RWPE2 (cell line): ENCODE measurements at regions not wholly inside any gene's neighbourhood (a gene's known extent, or its start where the extent isn't known, plus 50 kb on each side); places are given as distances from the start of the nearest gene placed in this dataset.

Experiments used
- ATAC-seq: fragments of 200-7000 bp; cut with Tn5 transposase; 3 replicates; pipeline ENCODE4 v1.9.1; 2021; ENCODE audit warnings: low read depth
- DNase-seq: peaks from one replicate; pipeline ENCODE4 v3.0.0-alpha.2; 2020; ENCODE audit warnings: low spot score
- H3K27ac ChIP-seq: fragments of 450-650 bp; 2 replicates; pipeline ENCODE4 v1.5.1; 2017; ENCODE audit warnings: mild to moderate bottlenecking; ENCODE audit not compliant: poor library complexity, severe bottlenecking
- H3K27me3 ChIP-seq: fragments of 250-450 bp; sonication (Bioruptor Pico); 2 replicates; pipeline ENCODE4 v1.5.1; 2021; ENCODE audit warnings: mild to moderate bottlenecking, moderate library complexity; ENCODE audit not compliant: insufficient read depth, poor library complexity, severe bottlenecking
- H3K36me3 ChIP-seq: fragments of 250-450 bp; sonication (Bioruptor Pico); 2 replicates; pipeline ENCODE4 v1.5.1; 2020; ENCODE audit warnings: low read depth, mild to moderate bottlenecking, moderate library complexity
- H3K4me1 ChIP-seq: fragments of 250-450 bp; sonication (Bioruptor Pico); 2 replicates; pipeline ENCODE4 v1.5.1; 2021; ENCODE audit warnings: mild to moderate bottlenecking, moderate library complexity; ENCODE audit not compliant: insufficient read depth, poor library complexity, severe bottlenecking
- H3K4me3 ChIP-seq: fragments of 250-450 bp; sonication (Bioruptor Pico); 2 replicates; pipeline ENCODE4 v1.5.1; 2021; ENCODE audit warnings: mild to moderate bottlenecking, moderate library complexity; ENCODE audit not compliant: severe bottlenecking
- H3K9me3 ChIP-seq: fragments of 250-450 bp; sonication (Bioruptor Pico); 2 replicates; pipeline ENCODE4 v1.5.1; 2021; ENCODE audit warnings: mild to moderate bottlenecking, moderate library complexity; ENCODE audit not compliant: severe bottlenecking
- TF ChIP-seq, protein P1 (sequence below): fragments of 450-650 bp; IDR thresholded peaks from one replicate; pipeline ENCODE4 v1.5.1; 2017; ENCODE audit warnings: mild to moderate bottlenecking, moderate library complexity; ENCODE audit not compliant: poor library complexity, severe bottlenecking

DNA sequence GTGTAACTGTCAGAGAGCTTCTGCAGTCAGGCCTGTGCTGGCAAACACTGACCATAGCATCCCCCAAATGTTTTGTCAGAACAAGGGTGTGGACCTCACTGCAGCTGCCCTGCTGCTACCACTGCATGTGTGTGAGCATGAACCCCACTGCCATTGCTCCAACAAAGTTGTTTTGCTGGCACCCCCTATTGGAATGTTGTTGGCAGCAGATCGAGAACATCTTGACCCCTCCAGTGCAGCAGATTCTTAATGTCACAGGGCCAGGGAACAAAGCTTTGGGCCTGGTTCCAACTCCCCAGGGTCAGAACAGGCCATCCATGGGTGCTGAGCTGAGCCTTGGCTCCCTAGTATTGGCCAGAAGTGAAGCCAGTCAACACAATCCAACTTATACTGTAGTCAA is 1537.4 kb downstream of the NCAM2 start:
- Histone ChIP-seq H3K27me3 (no peaks in the 10 kb centered on the region), H3K9me3 (no peaks in the 10 kb centered on the region), H3K4me1 (no peaks in the 10 kb centered on the region), H3K36me3 (no peaks in the 10 kb centered on the region), H3K4me3 (no peak overlapping the region), H3K27ac (no peak overlapping the region)
- ATAC-seq = no peak
- no peak for DNase-seq
- TF ChIP-seq, protein P1, sequence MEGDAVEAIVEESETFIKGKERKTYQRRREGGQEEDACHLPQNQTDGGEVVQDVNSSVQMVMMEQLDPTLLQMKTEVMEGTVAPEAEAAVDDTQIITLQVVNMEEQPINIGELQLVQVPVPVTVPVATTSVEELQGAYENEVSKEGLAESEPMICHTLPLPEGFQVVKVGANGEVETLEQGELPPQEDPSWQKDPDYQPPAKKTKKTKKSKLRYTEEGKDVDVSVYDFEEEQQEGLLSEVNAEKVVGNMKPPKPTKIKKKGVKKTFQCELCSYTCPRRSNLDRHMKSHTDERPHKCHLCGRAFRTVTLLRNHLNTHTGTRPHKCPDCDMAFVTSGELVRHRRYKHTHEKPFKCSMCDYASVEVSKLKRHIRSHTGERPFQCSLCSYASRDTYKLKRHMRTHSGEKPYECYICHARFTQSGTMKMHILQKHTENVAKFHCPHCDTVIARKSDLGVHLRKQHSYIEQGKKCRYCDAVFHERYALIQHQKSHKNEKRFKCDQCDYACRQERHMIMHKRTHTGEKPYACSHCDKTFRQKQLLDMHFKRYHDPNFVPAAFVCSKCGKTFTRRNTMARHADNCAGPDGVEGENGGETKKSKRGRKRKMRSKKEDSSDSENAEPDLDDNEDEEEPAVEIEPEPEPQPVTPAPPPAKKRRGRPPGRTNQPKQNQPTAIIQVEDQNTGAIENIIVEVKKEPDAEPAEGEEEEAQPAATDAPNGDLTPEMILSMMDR = no peak

DNA sequence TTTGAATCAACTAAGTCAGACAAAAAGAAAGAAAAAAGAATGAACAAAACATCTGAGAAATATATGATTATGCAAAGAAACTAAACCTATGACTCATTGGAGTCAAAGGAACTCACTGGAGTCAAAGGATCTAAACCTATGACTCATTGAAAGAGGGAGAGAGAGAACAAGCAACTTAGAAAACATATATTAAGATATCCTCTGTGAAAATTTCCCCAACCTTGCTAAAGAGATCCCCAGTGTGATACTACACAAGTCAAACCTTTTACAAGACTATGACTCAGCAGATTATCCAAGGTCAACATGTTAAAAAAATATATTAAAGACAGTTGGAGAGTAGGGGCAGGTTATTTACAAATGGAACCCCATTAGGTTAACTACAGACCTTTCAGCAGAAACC is 1538.3 kb downstream of the NCAM2 start:
- Histone ChIP-seq H3K36me3 (no peaks in the 10 kb centered on the region), H3K4me3 (no peak overlapping the region), H3K4me1 (no peaks in the 10 kb centered on the region), H3K9me3 (no peaks in the 10 kb centered on the region), H3K27ac (no peak overlapping the region), H3K27me3 (no peaks in the 10 kb centered on the region)
- no peak for DNase-seq
- peak; percentile 49; the same call in 1 of the 3 replicates for ATAC-seq
- TF ChIP-seq, protein P1 = no peak

DNA sequence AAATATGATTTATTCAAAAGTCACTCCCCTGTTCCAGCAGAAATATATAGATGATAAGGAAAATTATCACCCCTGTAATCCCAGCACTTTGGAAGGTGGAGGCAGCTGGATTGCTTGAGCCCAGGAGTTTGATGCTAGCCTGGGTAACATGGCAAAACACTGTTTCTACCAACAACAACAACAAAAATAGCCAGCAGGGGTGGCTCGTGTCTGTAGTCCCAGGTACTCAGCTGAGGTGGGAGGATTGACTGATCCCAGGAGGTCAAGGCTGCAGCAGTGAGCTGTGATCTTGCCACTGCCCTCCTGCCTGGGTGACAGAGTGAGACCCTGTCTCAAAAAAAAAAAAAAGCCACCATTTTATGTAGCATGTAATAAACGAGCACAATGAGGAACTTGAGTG is 1546.5 kb downstream of the NCAM2 start:
- Histone ChIP-seq H3K27me3 (no peaks in the 10 kb centered on the region), H3K27ac (no peak overlapping the region), H3K9me3 (no peaks in the 10 kb centered on the region), H3K36me3 (no peaks in the 10 kb centered on the region), H3K4me3 (no peak overlapping the region), H3K4me1 (no peaks in the 10 kb centered on the region)
- DNase-seq (no peak), ATAC-seq (no peak)
- TF ChIP-seq, protein P1 = no peak

DNA sequence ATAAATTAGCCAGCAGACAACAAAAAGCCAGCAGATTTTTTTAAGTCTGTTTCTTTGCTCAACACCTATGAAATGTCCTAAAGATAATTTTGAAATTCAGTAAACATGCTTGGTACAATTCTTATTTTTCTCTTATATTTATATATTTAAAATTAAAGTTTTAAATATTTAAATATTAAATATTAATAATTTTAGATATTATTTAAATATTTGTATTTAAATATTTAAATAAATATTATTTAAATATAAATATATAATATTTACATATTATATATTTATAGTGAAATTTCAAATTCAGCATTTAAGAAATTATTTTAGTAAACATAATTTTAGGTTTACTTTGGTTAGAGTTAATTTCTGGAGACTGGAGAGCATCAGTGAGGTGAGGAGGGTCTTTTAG is 1554.2 kb downstream of the NCAM2 start:
- H3K27me3 ChIP-seq = peaks cover 4% of the 10 kb centered on the region
- H3K27ac ChIP-seq = no peak overlapping the region
- H3K4me3 ChIP-seq = no peak overlapping the region
- TF ChIP-seq, protein P1 = no peak
- no peak for ATAC-seq
- no peaks in the 10 kb centered on the region for H3K36me3 ChIP-seq
- no peaks in the 10 kb centered on the region for H3K4me1 ChIP-seq
- no peaks in the 10 kb centered on the region for H3K9me3 ChIP-seq
- no peak for DNase-seq

DNA sequence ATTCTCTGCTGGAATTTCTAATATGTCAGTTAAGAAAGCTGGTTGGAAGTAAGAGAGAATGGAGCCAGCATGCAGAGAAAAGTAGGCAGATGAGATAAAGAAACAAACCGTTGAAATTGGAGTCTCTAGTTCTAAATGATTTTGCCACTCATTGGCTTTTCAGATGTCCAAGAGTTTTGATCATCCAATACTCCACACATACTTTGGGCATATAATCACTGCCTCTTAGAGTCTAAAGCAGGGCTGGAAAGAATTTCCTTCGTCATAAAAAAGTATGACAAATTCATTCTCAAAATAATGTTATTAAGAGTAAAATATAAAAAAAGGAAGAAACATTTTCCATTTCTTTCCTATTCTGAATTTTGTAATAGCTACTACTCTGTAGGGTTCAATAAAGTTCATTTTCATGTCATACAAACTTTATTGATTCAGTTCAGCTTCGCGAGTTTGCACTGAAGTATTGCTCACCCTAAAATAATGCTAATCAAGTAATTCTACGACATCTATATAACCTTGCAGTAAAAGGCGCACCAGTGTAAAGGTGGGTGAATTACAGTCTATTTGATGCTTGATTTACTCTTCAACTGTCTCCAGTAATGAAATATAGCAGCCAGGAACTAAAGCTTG is 1556.6 kb downstream of the NCAM2 start:
- Histone ChIP-seq H3K4me3 (no peak overlapping the region), H3K36me3 (no peaks in the 10 kb centered on the region), H3K27me3 (peaks cover 4% of the 10 kb centered on the region), H3K4me1 (no peaks in the 10 kb centered on the region), H3K9me3 (no peaks in the 10 kb centered on the region), H3K27ac (no peak overlapping the region)
- DNase-seq = no peak
- TF ChIP-seq, protein P1 = no peak
- ATAC-seq = no peak
